NOMO-1 treated with DMSO at 0.1 percent for 48 hours (cell line): ENCODE measurements at regions not wholly inside any gene's neighbourhood (a gene's known extent, or its start where the extent isn't known, plus 50 kb on each side); places are given as distances from the start of the nearest gene placed in this dataset.
A peak's percentile ranks its signal among the peaks of the same experiment; 100 is the strongest.

Source experiments
- DNase-seq: peaks from one replicate; lab custom pipeline; 2025; ENCODE audit not compliant: unreplicated experiment; lab: John Stamatoyannopoulos, UW

DNA sequence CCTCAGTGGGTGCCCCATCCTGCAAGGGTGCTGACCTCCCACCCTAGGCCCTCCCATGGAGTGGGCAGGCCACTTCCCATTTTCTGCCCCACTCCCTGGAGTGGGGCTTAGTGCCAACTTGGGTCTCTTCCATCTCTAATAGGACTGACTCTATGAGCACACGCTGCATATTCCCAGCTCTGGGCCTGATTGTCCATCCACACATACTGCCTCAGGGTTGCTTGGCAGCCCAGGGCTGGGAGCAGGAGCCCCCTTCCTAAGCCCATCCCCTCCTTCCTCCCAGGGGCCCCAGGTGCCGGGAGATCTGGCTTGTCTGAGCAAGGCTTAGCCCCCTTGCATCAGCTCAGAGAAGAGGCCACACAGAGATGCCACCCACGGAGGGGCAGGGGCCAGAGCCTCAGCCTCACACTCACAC lies 55.1 kb downstream of the PJA1 start:
- no peak for DNase-seq

DNA sequence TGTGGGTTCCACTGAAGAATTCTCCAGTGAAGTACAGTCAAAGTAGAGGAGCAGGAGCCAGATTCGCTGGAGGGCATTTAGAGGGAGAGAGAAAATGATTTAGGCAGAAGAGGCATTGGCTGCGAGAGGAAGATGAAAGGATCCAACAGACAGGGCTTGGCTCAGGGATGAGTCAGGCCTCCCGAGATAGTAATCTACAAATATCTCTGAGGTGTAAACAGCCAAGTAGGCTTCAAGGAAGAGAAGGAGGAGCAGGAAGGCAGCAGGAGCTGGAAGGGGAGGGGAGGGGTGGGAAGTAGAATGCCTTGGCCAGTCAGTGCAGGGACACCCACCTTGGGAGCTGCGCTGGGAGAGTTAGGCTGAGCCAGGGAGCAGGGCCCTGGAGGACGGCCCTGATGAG lies 55.5 kb downstream of the PJA1 start:
- DNase-seq = no peak

- no peak for DNase-seq
Measured at GRCh38 chrX:69109036-69109663, 56.1 kb downstream of the PJA1 start.

DNA sequence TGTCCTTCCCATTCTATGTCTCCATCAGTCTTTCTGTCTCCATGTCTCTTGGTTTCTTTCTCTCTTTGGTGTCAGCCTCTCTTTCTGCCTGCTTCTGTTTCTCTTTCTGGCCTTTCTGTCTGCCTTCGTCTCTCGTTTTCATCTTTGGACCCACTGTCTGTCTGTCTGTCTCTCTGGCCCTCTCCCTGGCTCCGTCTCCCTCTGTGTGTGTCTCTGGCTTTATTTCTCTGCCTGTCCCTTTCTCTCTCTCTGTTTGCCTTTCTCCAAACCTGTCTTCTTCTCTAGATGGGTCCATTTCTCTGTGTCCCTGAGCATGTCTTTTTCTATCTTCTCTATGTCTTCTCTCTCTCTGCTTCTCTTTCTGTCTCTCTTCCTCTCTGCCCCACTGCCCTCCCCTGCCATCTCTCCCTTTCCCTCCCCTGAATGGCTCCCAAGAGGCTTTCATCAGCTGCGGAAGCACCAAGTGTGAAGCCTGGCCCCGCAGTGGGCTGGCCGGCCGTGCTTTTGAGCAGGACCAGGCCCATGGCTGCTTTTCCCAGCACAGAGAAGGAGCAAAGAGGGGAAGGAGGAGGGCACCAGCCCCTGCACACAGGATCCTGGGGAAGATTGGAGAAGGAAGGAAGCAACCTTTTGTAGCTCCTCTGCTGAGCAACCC lies 57.4 kb downstream of the PJA1 start:
- DNase-seq = no peak

DNA sequence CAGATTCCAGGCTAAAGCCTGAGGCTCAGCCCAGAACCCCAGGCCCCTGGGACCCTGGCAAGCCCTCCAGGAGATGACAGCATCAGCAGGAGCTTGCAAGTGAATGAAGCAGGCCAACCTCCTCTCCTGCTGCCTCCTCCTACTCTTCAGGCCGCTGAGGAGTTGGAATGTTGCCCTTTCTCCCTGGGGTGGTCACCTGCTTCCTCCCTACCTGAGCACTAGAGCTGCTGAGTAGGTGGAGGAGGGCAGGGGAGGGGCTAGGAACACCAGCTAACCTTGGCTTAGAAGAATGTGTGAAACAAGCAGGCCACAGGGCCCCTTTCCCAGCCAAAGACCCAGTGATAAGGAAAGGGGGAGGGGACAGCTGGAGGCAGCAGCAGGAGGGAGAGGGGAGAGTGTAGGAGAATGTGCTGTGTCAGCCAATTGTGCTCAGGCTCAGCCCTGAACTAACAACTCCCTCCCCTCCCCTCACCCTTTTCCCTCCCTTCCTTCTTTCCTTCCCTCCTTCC lies 58.0 kb downstream of the PJA1 start:
- no peak for DNase-seq

- DNase-seq = no peak
Measured at GRCh38 chrX:69104756-69105434, 60.4 kb downstream of the PJA1 start.

GRCh38 chrX:69103539-69103938 lies 61.7 kb downstream of the PJA1 start:
- no peak for DNase-seq

- no peak for DNase-seq
Measured at GRCh38 chrX:69102612-69103194, 62.5 kb downstream of the PJA1 start.

DNA sequence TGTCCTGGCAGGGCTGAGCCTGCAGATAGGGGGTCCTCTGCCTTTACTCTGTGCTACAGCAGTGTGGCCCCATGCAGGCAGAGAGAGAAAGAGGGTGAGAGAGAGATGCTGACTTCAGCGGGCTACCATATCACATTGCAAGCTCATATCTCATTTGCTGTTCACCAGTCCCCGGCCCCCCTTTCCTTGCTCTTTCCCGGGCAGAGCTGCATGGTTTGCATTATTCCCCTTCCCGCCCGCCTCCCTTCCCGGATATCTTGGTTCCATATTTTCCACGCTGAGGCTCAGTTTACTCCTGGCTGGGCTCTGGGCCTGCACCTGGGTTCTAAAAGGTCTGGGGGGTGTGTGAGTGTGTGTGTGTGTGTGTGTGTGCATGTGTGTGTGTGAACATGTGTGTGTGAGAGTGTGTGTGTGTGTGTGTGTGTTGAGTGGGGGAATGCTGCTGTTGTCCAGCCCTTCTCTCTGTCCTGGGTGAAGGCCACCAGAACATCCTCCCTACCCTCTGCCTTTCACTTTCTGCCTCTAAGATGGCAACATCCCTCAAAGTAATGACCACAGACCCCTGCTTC lies 63.5 kb downstream of the PJA1 start:
- DNase-seq = no peak

- DNase-seq = no peak
Measured at GRCh38 chrX:69100478-69100877, 64.8 kb downstream of the PJA1 start.

DNA sequence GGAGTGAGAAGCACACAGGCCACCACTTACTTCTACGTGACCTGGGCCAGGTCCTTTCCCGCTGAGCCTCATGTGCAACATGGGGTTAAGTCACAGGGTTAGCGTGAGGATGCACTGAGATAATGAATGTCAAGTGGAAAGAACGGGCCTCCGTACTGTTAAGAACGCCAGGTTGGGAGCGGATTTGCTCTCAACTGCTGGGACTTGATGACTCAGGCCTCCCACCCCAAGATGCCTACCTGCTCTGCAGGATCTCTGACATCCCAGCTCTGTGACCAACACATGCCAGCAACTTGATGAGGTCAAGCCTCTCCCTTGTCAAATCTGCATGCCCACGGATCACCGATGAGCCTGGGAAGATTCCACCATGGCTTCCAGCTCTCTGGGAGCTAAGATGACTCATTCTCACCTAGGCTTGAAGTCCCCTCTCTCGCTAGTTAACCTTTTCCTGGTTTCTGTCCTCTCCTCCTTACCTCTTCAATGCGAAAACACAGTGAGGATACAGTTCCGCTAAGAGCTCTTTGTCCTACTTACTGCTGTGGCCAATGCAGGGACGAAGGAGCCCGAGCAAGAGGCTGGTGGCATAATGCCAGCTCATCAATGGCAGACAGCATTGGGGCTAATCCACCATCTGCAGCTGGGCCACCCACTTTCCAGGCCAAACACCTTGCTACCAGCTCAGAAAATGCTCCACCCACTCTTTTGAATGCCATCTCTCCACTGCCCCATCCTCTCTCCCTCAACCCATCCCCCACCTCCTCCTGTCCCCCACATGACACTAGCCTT lies 67.6 kb downstream of the PJA1 start:
- DNase-seq = no peak

- DNase-seq = no peak
Measured at GRCh38 chrX:69096963-69097362, 68.3 kb downstream of the PJA1 start.

- DNase-seq = no peak
Measured at GRCh38 chrX:69094977-69095669, 70.1 kb downstream of the PJA1 start.

DNA sequence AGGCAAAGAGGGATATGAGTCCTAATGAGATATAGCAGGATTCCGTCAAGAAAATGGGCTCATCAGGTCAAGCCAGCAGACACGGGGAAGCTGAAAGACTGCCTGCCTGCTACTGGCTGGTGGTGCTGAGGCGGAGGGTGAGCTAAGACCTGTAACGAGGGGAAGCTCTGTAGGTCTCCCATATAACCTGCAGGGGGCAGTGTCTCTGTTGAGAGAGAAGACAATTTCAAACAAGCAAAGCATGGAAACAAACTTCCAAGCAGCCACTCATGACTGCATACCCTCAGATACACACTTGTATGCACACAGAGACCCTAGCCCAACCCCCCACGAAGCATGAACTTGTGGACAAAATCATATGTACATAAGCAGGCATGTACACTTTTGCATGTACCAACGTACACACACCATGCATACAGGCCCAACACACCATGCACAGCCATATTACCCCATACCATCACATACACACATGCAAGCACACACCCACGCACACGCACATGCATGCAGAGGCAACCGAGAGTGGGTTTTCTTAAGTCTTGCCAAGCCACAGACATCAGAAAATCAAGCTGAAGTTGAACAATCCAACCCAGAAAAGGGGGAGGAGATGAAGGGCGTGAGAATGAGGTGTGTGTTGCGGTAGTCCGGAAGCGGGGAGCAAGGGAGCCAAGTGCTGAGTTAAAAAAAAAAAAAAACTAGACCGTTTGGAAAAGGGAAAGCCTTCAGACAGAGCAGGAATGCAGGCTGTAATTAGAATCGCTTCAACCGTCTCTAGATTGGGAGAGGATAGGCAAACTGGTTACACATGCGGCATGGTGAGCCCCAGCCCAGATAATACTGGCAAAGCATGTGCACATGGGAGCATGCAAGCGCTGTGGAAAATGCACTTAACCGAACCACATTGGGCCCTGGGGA lies 71.0 kb downstream of the PJA1 start:
- peak; percentile 33 for DNase-seq

DNA sequence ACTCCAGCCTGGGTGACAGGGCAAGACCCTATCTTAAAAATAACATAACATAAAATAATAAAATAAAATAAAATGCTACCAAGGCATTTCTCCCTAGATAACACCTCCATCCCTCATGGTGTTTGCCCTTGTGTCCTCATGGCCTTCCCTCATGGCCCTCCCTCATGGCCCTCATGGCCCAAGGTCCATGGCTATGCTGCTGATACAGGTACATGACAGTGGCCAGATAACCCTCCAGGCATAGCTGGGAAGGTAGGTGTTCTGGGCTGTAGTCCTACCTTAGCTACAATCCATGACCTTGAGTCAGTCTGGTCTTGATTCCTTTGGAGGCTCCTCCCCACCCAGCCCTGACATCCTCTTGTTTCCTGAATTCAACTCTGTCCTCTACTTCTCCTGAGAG lies 75.2 kb downstream of the PJA1 start:
- no peak for DNase-seq

DNA sequence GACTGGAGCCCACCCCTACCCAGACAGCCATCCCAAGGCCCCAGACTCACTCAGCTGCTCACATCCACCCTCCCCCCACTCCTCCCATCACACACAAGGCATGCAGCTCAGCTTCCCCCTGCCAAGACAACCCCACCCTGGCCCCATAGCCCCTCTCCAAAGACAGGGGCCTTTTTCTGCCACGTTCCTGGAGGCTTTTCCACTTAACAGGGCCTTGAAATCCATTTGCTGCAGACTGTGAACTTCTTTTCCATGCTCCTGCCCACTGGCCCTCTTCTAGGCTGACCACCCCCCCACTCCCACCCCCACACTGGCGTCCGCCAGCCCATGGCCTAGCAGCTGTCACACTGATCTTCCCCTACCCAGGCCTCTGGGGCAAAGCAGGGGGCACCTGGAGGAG lies 76.0 kb downstream of the PJA1 start:
- DNase-seq = no peak

- no peak for DNase-seq
Measured at GRCh38 chrX:69088171-69088938, 76.9 kb downstream of the PJA1 start.

DNA sequence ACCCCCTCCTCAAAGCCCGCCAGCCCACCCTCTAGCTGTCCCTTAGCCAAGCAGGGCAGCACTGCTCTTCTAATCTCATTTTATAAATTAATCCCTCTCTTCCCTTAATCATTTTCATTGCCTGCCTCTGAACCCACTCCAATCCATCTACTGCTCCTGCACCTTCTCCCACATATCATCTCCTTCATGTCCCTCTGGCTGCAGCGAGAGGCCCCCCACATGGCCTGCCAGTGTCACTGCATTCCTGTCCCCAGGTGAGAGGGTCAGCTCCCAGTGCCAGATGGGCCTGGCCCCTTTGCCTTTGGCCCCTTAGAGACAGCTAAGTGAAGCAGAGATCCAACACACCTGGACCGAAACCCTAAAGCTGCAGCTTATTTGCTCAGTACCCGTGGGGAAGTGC lies 79.4 kb downstream of the PJA1 start:
- DNase-seq = no peak
